ENCODE measurements at regions not wholly inside any gene's neighbourhood (a gene's known extent, or its start where the extent isn't known, plus 50 kb on each side); places are given as distances from the start of the nearest gene placed in this dataset.

- TF ChIP-seq TAF1 (IDR thresholded peaks at IDR 0.05; ENCODE audit: low read depth, low read length) (no peak), POLR2AphosphoS5 (IDR thresholded peaks at IDR 0.05; ENCODE audit: low read depth, low read length) (no peak), SPI1 (IDR thresholded peaks at IDR 0.05; ENCODE audit: low read depth, low read length) (no peak), PAX5 (IDR thresholded peaks at IDR 0.05; ENCODE audit: insufficient read depth, low read length, severe bottlenecking) (no peak), POLR2A (IDR thresholded peaks at IDR 0.05; ENCODE audit: low read depth, low read length) (no peak)
These were observed 409.8 kb downstream of the PLCL1 start for GRCh38 chr2:198214114-198214596.

Measured in GM12891 (cell line).